ENCODE measurements at regions not wholly inside any gene's neighbourhood (a gene's known extent, or its start where the extent isn't known, plus 50 kb on each side); places are given as distances from the start of the nearest gene placed in this dataset.
"Not testable (repeated sequence)": the region's sequence is repeated elsewhere in the genome, so short reads cannot be mapped to it uniquely, and the experiment has no call there.

DNA sequence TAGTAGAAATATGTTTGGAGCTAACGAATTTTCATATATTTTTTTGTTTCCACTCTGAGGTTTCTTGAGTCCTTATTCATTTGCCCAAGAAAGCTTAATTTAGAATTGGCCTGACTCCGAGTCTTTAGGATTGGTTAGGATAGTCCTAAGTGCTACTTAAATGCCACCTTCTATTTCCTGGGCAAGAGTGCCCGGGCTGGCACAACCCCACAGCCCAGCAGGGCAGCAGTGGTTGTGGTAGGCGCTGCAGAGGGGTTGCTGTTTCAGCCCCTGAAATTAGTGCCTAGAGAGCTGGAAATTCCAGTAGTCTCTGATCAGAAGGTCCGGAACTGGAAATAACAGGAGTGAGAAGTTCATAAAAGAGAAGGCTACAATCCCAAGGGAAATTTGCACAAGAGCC lies 139.4 kb upstream of the TENT5A start:
- Histone ChIP-seq H3K4me3 (ENCODE audit: low read depth, low read length) (no peak overlapping the region), H3K27me3 (ENCODE audit: control insufficient read depth, insufficient read depth, low read length) (no peaks in the 10 kb centered on the region), H3K36me3 (ENCODE audit: control insufficient read depth, insufficient read depth, low read length) (no peaks in the 10 kb centered on the region), H3K4me1 (ENCODE audit: control insufficient read depth, insufficient read depth, low read length) (peaks cover 8% of the 10 kb centered on the region), H3K9me3 (ENCODE audit: control insufficient read depth, insufficient read depth, low read length) (no peaks in the 10 kb centered on the region), H3K27ac (ENCODE audit: low read depth, low read length) (no peak overlapping the region)
- WGBS (ENCODE audit: insufficient coverage) = 86% methylated on average over 2 of the region's 5 CpGs
- no peak for DNase-seq (ENCODE audit: low read depth in 4 of 6, low spot score in 6 of 6)

DNA sequence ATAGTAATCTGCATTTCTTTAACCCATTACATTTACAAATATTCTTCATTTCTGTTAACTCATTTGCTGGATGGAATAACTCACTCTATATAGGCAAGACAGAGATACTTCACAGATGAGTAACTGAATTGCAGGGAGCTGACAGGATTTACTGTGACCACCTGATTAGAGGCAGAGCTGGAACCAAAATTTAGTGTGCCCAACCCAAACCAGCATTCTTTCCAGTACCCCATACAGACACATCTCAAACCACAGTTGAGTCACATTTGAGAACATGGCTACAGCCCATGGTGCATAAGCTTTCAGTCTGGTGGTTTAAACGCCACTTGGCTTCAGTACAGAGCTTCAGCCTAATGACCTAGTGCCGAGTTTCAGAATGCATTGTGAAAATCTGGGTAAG lies 138.4 kb upstream of the TENT5A start:
- Histone ChIP-seq H3K36me3 (ENCODE audit: control insufficient read depth, insufficient read depth, low read length) (no peaks in the 10 kb centered on the region), H3K4me1 (ENCODE audit: control insufficient read depth, insufficient read depth, low read length) (peaks cover 3% of the 10 kb centered on the region), H3K27me3 (ENCODE audit: control insufficient read depth, insufficient read depth, low read length) (no peaks in the 10 kb centered on the region), H3K4me3 (ENCODE audit: low read depth, low read length) (no peak overlapping the region), H3K27ac (ENCODE audit: low read depth, low read length) (peak overlapping the region; percentile 15), H3K9me3 (ENCODE audit: control insufficient read depth, insufficient read depth, low read length) (no peaks in the 10 kb centered on the region)
- WGBS (ENCODE audit: insufficient coverage) = 54% methylated on average over 2 of the region's 2 CpGs
- DNase-seq (ENCODE audit: low read depth in 4 of 6, low spot score in 6 of 6) = peak in 1 of 6 donors; percentile 29

GRCh38 chr6:81889377-81890053 lies 137.0 kb upstream of the TENT5A start:
- Histone ChIP-seq H3K9me3 (ENCODE audit: control insufficient read depth, insufficient read depth, low read length) (no peaks in the 10 kb centered on the region), H3K36me3 (ENCODE audit: control insufficient read depth, insufficient read depth, low read length) (no peaks in the 10 kb centered on the region), H3K27ac (ENCODE audit: low read depth, low read length) (no peak overlapping the region), H3K27me3 (ENCODE audit: control insufficient read depth, insufficient read depth, low read length) (no peaks in the 10 kb centered on the region), H3K4me1 (ENCODE audit: control insufficient read depth, insufficient read depth, low read length) (peaks cover 3% of the 10 kb centered on the region), H3K4me3 (ENCODE audit: low read depth, low read length) (no peak overlapping the region)
- WGBS (ENCODE audit: insufficient coverage) = 91% methylated on average over 3 of the region's 6 CpGs
- no peak for DNase-seq (ENCODE audit: low read depth in 4 of 6, low spot score in 6 of 6)

DNA sequence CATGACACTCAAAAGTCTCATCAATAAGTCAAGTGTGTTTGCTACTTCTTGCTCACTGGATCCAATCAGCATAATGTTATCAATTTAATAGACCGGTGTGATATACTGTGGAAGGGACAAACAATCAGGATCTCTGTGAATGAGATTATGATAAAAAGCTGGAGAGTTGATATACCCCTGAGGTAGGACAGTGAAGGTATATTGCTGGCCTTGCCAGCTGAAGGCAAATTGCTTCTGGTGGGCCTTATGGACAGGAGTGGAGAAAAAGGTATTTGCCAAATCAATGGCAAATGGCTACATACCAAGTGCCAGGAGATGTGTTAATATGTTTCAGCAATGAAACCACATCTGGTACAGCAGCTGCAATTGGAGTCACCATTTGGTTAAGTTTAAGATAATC lies 134.4 kb upstream of the TENT5A start:
- DNase-seq (ENCODE audit: low read depth in 4 of 6, low spot score in 6 of 6); H3K27me3 ChIP-seq (ENCODE audit: control insufficient read depth, insufficient read depth, low read length); H3K9me3 ChIP-seq (ENCODE audit: control insufficient read depth, insufficient read depth, low read length); H3K36me3 ChIP-seq (ENCODE audit: control insufficient read depth, insufficient read depth, low read length); H3K4me1 ChIP-seq (ENCODE audit: control insufficient read depth, insufficient read depth, low read length); H3K4me3 ChIP-seq (ENCODE audit: low read depth, low read length); H3K27ac ChIP-seq (ENCODE audit: low read depth, low read length): not testable (repeated sequence)
- WGBS (ENCODE audit: insufficient coverage) = no CpG with 5 or more reads among the region's 1 CpG

GRCh38 chr6:81886157-81886556 lies 133.7 kb upstream of the TENT5A start:
- H3K9me3 ChIP-seq (ENCODE audit: control insufficient read depth, insufficient read depth, low read length) = no peaks in the 10 kb centered on the region
- DNase-seq (ENCODE audit: low read depth in 4 of 6, low spot score in 6 of 6) = no peak
- H3K4me1 ChIP-seq (ENCODE audit: control insufficient read depth, insufficient read depth, low read length) = no peaks in the 10 kb centered on the region
- 70% methylated on average over 1 of the region's 2 CpGs for WGBS (ENCODE audit: insufficient coverage)
- H3K4me3 ChIP-seq (ENCODE audit: low read depth, low read length) = no peak overlapping the region
- no peak overlapping the region for H3K27ac ChIP-seq (ENCODE audit: low read depth, low read length)
- H3K36me3 ChIP-seq (ENCODE audit: control insufficient read depth, insufficient read depth, low read length) = no peaks in the 10 kb centered on the region
- no peaks in the 10 kb centered on the region for H3K27me3 ChIP-seq (ENCODE audit: control insufficient read depth, insufficient read depth, low read length)

- H3K9me3 ChIP-seq (ENCODE audit: control insufficient read depth, insufficient read depth, low read length) = no peaks in the 10 kb centered on the region
- H3K4me1 ChIP-seq (ENCODE audit: control insufficient read depth, insufficient read depth, low read length) = no peaks in the 10 kb centered on the region
- H3K4me3 ChIP-seq (ENCODE audit: low read depth, low read length) = no peak overlapping the region
- H3K36me3 ChIP-seq (ENCODE audit: control insufficient read depth, insufficient read depth, low read length) = no peaks in the 10 kb centered on the region
- no peaks in the 10 kb centered on the region for H3K27me3 ChIP-seq (ENCODE audit: control insufficient read depth, insufficient read depth, low read length)
- no peak overlapping the region for H3K27ac ChIP-seq (ENCODE audit: low read depth, low read length)
- no CpG with 5 or more reads among the region's 4 CpGs for WGBS (ENCODE audit: insufficient coverage)
- DNase-seq (ENCODE audit: low read depth in 4 of 6, low spot score in 6 of 6) = no peak
Observed at GRCh38 chr6:81881660-81882059, 129.2 kb upstream of the TENT5A start.

GRCh38 chr6:81878479-81878878 lies 126.0 kb upstream of the TENT5A start:
- Histone ChIP-seq H3K4me1 (ENCODE audit: control insufficient read depth, insufficient read depth, low read length) (no peaks in the 10 kb centered on the region), H3K27me3 (ENCODE audit: control insufficient read depth, insufficient read depth, low read length) (no peaks in the 10 kb centered on the region), H3K36me3 (ENCODE audit: control insufficient read depth, insufficient read depth, low read length) (no peaks in the 10 kb centered on the region), H3K4me3 (ENCODE audit: low read depth, low read length) (no peak overlapping the region), H3K27ac (ENCODE audit: low read depth, low read length) (no peak overlapping the region), H3K9me3 (ENCODE audit: control insufficient read depth, insufficient read depth, low read length) (no peaks in the 10 kb centered on the region)
- DNase-seq (ENCODE audit: low read depth in 4 of 6, low spot score in 6 of 6) = no peak

- WGBS (ENCODE audit: insufficient coverage) = no CpG with 5 or more reads among the region's 1 CpG
- no peaks in the 10 kb centered on the region for H3K4me1 ChIP-seq (ENCODE audit: control insufficient read depth, insufficient read depth, low read length)
Observed at GRCh38 chr6:81876971-81877370, 124.5 kb upstream of the TENT5A start.

GRCh38 chr6:81875782-81876293 lies 123.4 kb upstream of the TENT5A start:
- Histone ChIP-seq H3K4me1 (ENCODE audit: control insufficient read depth, insufficient read depth, low read length) (no peaks in the 10 kb centered on the region), H3K4me3 (ENCODE audit: low read depth, low read length) (no peak overlapping the region), H3K27me3 (ENCODE audit: control insufficient read depth, insufficient read depth, low read length) (no peaks in the 10 kb centered on the region), H3K9me3 (ENCODE audit: control insufficient read depth, insufficient read depth, low read length) (no peaks in the 10 kb centered on the region), H3K36me3 (ENCODE audit: control insufficient read depth, insufficient read depth, low read length) (no peaks in the 10 kb centered on the region), H3K27ac (ENCODE audit: low read depth, low read length) (no peak overlapping the region)
- DNase-seq (ENCODE audit: low read depth in 4 of 6, low spot score in 6 of 6) = no peak
- no CpG with 5 or more reads among the region's 3 CpGs for WGBS (ENCODE audit: insufficient coverage)

More at GRCh38 chr6:81876971-81877370, 124.5 kb upstream of the TENT5A start:
- Histone ChIP-seq H3K9me3 (ENCODE audit: control insufficient read depth, insufficient read depth, low read length) (no peaks in the 10 kb centered on the region), H3K27ac (ENCODE audit: low read depth, low read length) (no peak overlapping the region), H3K27me3 (ENCODE audit: control insufficient read depth, insufficient read depth, low read length) (no peaks in the 10 kb centered on the region), H3K36me3 (ENCODE audit: control insufficient read depth, insufficient read depth, low read length) (no peaks in the 10 kb centered on the region), H3K4me3 (ENCODE audit: low read depth, low read length) (no peak overlapping the region)
- DNase-seq (ENCODE audit: low read depth in 4 of 6, low spot score in 6 of 6) = no peak

DNA sequence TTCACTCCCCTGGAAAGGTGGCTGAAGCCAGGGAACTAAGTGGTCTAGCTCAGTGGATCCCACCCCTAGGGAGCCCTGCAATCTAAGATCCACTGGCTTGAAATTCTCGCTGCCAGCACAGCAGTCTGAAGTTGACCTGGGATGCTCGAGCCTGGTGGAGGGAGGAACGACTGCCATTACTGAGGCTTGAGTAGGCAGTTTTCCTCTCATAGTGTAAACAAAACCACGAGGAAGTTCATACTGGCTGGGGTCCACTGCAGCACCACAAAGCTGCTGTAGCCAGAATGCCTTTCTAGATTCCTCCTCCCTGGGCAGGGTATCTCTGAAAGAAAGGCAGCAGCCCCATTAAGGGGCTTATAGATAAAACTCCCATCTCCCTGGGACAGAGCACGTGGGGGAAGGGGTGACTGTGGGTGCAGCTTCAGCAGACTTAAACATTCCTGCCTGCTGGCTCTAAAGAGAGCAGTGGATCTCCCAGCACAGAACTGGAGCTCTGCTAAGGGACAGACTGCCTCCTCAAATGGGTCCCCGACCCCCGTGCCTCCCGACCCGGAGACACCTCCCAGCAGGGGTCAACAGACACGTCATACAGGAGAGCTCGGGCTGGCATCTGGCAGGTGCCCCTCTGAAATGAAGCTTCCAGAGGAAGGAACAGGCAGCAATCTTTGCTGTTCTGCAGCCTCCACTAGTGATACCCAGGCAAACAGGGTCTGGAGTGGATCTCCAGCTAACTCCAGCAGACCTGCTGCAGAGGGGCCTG lies 117.4 kb upstream of the TENT5A start:
- not testable (repeated sequence) for H3K9me3 ChIP-seq (ENCODE audit: control insufficient read depth, insufficient read depth, low read length); DNase-seq (ENCODE audit: low read depth in 4 of 6, low spot score in 6 of 6); H3K27ac ChIP-seq (ENCODE audit: low read depth, low read length); H3K27me3 ChIP-seq (ENCODE audit: control insufficient read depth, insufficient read depth, low read length); H3K36me3 ChIP-seq (ENCODE audit: control insufficient read depth, insufficient read depth, low read length); H3K4me1 ChIP-seq (ENCODE audit: control insufficient read depth, insufficient read depth, low read length); H3K4me3 ChIP-seq (ENCODE audit: low read depth, low read length)
- WGBS (ENCODE audit: insufficient coverage) = 92% methylated on average over 9 of the region's 11 CpGs

Data from spinal cord (tissue), 9 donors.